ENCODE measurements at regions not wholly inside any gene's neighbourhood (a gene's known extent, or its start where the extent isn't known, plus 50 kb on each side); places are given as distances from the start of the nearest gene placed in this dataset.

DNA sequence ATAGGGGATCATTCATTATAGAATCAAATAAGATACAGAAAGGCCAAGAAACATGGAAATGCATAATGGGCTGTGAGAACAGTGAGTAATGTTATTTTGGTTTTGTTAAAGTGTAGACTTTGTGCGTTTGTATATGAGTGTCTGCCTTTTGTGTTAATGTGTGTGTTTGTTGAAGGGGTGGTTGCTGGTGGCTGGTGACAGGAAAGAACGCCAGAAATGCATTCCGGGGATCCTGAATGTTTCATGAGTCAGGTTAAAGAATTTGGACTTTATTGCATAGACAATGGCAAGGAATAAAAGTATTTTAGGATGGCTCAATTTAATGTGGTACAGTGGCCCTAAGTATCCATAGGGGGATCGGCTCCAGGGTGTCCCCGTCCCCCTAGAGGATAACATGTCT lies 1228.9 kb downstream of the PCDH7 start:
- TF ChIP-seq CTCF (IDR thresholded peaks at IDR 0.05) (no peak), SIN3A (IDR thresholded peaks at IDR 0.05; ENCODE audit: borderline replicate concordance, insufficient read depth, low read depth, low read length) (no peak)

Measured in Panc1 (cell line).